Mesothelial cell of epicardium (in vitro differentiated cells): ENCODE measurements at regions not wholly inside any gene's neighbourhood (a gene's known extent, or its start where the extent isn't known, plus 50 kb on each side); places are given as distances from the start of the nearest gene placed in this dataset.
"Not testable (repeated sequence)": the region's sequence is repeated elsewhere in the genome, so short reads cannot be mapped to it uniquely, and the experiment has no call there.

Experiments used
- DNase-seq, 2 experiments: peaks; one replicate each; pipeline ENCODE4 v3.0.0; 2021; ENCODE audit warnings: low spot score in 2 of 2; ENCODE audit not compliant: unreplicated experiment in 2 of 2
- H3K27ac Mint-ChIP-seq: 2 replicates; pipeline ENCODE4 v1.8.0; 2021; ENCODE audit warnings: mixed read lengths
- H3K27me3 Mint-ChIP-seq: 2 replicates; pipeline ENCODE4 v1.8.0; 2021; ENCODE audit warnings: low read depth, mixed read lengths
- H3K36me3 Mint-ChIP-seq: 2 replicates; pipeline ENCODE4 v1.8.0; 2021; ENCODE audit warnings: mixed read lengths
- H3K4me1 Mint-ChIP-seq: 2 replicates; pipeline ENCODE4 v1.8.0; 2021; ENCODE audit warnings: mixed read lengths
- H3K4me3 Mint-ChIP-seq: 2 replicates; pipeline ENCODE4 v1.8.0; 2021; ENCODE audit warnings: mild to moderate bottlenecking, moderate library complexity, mixed read lengths
- H3K9me3 Mint-ChIP-seq: 2 replicates; pipeline ENCODE4 v1.8.0; 2021; ENCODE audit warnings: mixed read lengths
- CTCF ChIP-seq: fragments of 200-600 bp; sonication (generic); IDR thresholded peaks from one replicate; pipeline ENCODE4 v1.5.0; 2021; ENCODE audit warnings: antibody characterized with exemption; ENCODE audit not compliant: unreplicated experiment

DNA sequence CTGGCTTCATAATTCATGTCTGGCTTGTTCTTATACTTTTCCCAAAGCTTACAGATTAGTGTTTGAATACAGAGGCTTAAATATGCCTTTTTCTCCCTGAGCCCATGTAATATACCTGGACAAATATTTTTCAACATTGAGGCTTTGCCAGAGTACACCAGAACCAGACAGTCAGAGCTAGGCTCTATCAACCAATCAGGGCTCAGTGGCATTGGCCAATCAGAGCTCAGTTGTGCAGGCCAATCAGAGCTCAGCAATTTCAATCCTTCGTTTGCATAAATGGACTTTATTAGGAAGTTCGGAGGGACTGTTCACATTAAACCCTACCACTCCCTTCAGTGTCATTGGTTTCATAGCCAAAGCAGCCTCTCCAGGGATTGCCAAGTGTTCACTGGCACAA, 51.2 kb upstream of the TMSB15B start:
- Mint-ChIP-seq H3K27me3 (no peaks in the 10 kb centered on the region), H3K4me3 (no peak overlapping the region), H3K9me3 (peaks cover 30% of the 10 kb centered on the region), H3K4me1 (peaks cover 5% of the 10 kb centered on the region), H3K27ac (no peak overlapping the region), H3K36me3 (peaks cover 5% of the 10 kb centered on the region)
- no peak for DNase-seq
- no peak for TF ChIP-seq CTCF

GRCh38 chrX:103910430-103910829, 52.0 kb upstream of the TMSB15B start:
- no peak for DNase-seq
- peaks cover 5% of the 10 kb centered on the region for H3K36me3 Mint-ChIP-seq
- H3K9me3 Mint-ChIP-seq: peaks cover 37% of the 10 kb centered on the region
- TF ChIP-seq CTCF: peak; percentile 18
- H3K4me3 Mint-ChIP-seq: no peak overlapping the region
- H3K4me1 Mint-ChIP-seq: peaks cover 5% of the 10 kb centered on the region
- no peaks in the 10 kb centered on the region for H3K27me3 Mint-ChIP-seq
- H3K27ac Mint-ChIP-seq: no peak overlapping the region

DNA sequence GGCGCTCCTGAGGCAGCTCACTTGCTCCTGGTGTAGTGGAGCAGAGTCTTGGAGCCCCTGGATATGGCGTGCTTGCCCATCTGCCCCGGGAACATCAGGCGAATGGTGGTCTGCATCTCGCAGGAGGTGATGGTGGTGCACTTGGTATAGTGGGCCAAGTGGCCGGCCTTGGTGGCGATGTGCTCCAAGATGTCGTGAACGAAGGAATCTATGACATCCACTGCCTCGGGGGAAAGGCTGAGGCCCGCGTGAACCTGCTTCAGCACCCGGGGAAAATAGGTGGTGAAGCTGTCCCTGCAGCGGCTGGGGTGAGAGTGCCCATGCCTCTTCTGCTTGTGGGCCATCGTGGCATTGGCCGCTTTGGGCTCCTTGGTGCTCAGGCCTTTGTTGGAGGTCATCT, 58.1 kb upstream of the TMSB15B start:
- Mint-ChIP-seq H3K4me3 (no peak overlapping the region), H3K27me3 (no peaks in the 10 kb centered on the region), H3K4me1 (no peaks in the 10 kb centered on the region), H3K36me3 (peaks cover 6% of the 10 kb centered on the region), H3K9me3 (peaks cover 41% of the 10 kb centered on the region), H3K27ac (no peak overlapping the region)
- DNase-seq: no peak
- no peak for TF ChIP-seq CTCF

GRCh38 chrX:103902606-103903005, 59.8 kb upstream of the TMSB15B start:
- not testable (repeated sequence) for H3K4me1 Mint-ChIP-seq, DNase-seq, H3K36me3 Mint-ChIP-seq, H3K27me3 Mint-ChIP-seq, H3K4me3 Mint-ChIP-seq, H3K27ac Mint-ChIP-seq
- peaks cover 48% of the 10 kb centered on the region for H3K9me3 Mint-ChIP-seq

DNA sequence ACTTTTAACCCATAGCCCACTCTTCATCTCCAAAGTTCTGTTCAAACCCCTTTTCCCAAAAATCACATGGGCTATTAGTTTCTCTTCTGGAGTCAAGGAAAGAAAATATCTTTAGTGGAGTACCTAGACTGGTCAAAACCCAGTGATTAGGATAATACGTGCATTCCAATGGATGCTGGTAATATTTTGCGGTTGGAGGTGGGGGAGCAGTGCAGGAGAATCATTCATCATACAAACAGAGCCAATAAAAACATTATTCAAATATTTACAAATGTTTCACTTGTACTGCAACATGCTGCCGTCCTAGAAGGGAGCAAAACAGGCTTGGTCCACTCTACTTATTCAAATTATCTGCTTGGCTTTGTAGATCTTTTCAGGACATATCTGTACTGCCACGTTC, 57.2 kb upstream of the RAB9B start:
- Mint-ChIP-seq H3K27ac (no peak overlapping the region), H3K27me3 (no peaks in the 10 kb centered on the region)

DNA sequence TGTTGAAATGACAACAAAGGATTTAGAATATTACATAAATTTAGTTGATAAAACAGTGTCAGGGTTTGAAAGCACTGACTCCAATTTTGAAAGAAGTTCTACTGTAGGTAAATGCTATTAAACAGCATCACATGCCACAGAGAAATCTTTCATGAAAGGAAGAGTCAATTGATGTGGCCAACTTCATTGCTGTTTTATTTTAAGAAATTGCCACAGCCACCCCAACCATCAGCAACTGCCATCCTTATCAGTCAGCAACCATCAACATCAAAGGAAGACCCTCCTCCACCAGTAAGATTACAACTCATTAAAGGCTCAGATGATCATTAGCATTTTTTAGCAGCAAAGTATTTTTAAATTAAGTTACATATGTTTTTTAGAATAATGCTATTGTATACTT, 54.6 kb upstream of the RAB9B start:
- H3K4me3 Mint-ChIP-seq: no peak overlapping the region
- no peaks in the 10 kb centered on the region for H3K36me3 Mint-ChIP-seq
- TF ChIP-seq CTCF: no peak

More for the DNA sequence above, 57.2 kb upstream of the RAB9B start:
- TF ChIP-seq CTCF: no peak
- Mint-ChIP-seq H3K4me1 (no peaks in the 10 kb centered on the region), H3K4me3 (no peak overlapping the region), H3K36me3 (no peaks in the 10 kb centered on the region), H3K9me3 (peaks cover 41% of the 10 kb centered on the region)
- no peak for DNase-seq

More for the DNA sequence above, 54.6 kb upstream of the RAB9B start:
- no peak for DNase-seq
- Mint-ChIP-seq H3K9me3 (peaks cover 54% of the 10 kb centered on the region), H3K4me1 (no peaks in the 10 kb centered on the region), H3K27ac (no peak overlapping the region), H3K27me3 (no peaks in the 10 kb centered on the region)
